Stimulated activated naive CD8-positive, alpha-beta T cell treated with anti-CD3 and anti-CD28 coated beads, Interleukin-15, amount 100 ng/mL, for 72 hours (primary cell): ENCODE measurements at regions not wholly inside any gene's neighbourhood (a gene's known extent, or its start where the extent isn't known, plus 50 kb on each side); places are given as distances from the start of the nearest gene placed in this dataset.
"Not testable (repeated sequence)": the region's sequence is repeated elsewhere in the genome, so short reads cannot be mapped to it uniquely, and the experiment has no call there.

ENCODE experiments used
- ATAC-seq: fragments of 150-1000 bp; cut with Tn5 transposase; 2 replicates; pipeline ENCODE4 v1.10.0; 2021; ENCODE audit warnings: mild to moderate bottlenecking, moderate library complexity
- DNase-seq, 2 donors: peaks; one replicate each; pipeline ENCODE4 v3.0.0; 2021 to 2022
- H3K27ac Mint-ChIP-seq, 2 donors: one replicate each; pipeline ENCODE4 v1.8.0; 2022; ENCODE audit warnings: mild to moderate bottlenecking in 2 of 2, mixed read lengths in 2 of 2, moderate library complexity in 2 of 2
- H3K27me3 Mint-ChIP-seq: one replicate; pipeline ENCODE4 v1.8.0; 2022; ENCODE audit warnings: mixed read lengths
- H3K4me1 Mint-ChIP-seq: one replicate; pipeline ENCODE4 v1.8.0; 2022; ENCODE audit warnings: mild to moderate bottlenecking, mixed read lengths
- H3K4me3 Mint-ChIP-seq, 2 donors: one replicate each; pipeline ENCODE4 v1.8.0; 2022; ENCODE audit warnings: mild to moderate bottlenecking in 2 of 2, mixed read lengths in 2 of 2, moderate library complexity in 1 of 2
- H3K9me3 Mint-ChIP-seq, 2 donors: one replicate each; pipeline ENCODE4 v1.8.0; 2022; ENCODE audit warnings: mixed read lengths in 2 of 2

- Mint-ChIP-seq H3K4me3 (no peak overlapping the region), H3K9me3 (no peaks in the 10 kb centered on the region), H3K4me1 (peaks cover 3% of the 10 kb centered on the region), H3K27me3 (no peaks in the 10 kb centered on the region), H3K27ac (no peak overlapping the region)
- no peak for ATAC-seq
- no peak for DNase-seq
These were observed 165.0 kb upstream of the HMHB1 start for GRCh38 chr5:143646961-143647360.

- Mint-ChIP-seq H3K27ac (no peak overlapping the region), H3K4me1 (no peaks in the 10 kb centered on the region), H3K9me3 (no peaks in the 10 kb centered on the region), H3K27me3 (no peaks in the 10 kb centered on the region), H3K4me3 (no peak overlapping the region)
- ATAC-seq (no peak), DNase-seq (no peak)
These were observed 166.6 kb upstream of the HMHB1 start for GRCh38 chr5:143645356-143645755.

- no peak overlapping the region for H3K4me3 Mint-ChIP-seq
- H3K27me3 Mint-ChIP-seq = no peaks in the 10 kb centered on the region
- ATAC-seq (no peak), DNase-seq (no peak)
- H3K9me3 Mint-ChIP-seq = no peaks in the 10 kb centered on the region
- H3K27ac Mint-ChIP-seq = no peak overlapping the region
- H3K4me1 Mint-ChIP-seq = no peaks in the 10 kb centered on the region
These were observed 167.2 kb upstream of the HMHB1 start for GRCh38 chr5:143644727-143645126.

GRCh38 chr5:143642791-143643190 lies 169.2 kb upstream of the HMHB1 start:
- Mint-ChIP-seq H3K4me1 (no peaks in the 10 kb centered on the region), H3K27ac (no peak overlapping the region), H3K9me3 (no peaks in the 10 kb centered on the region), H3K27me3 (no peaks in the 10 kb centered on the region), H3K4me3 (no peak overlapping the region)
- DNase-seq = no peak
- no peak for ATAC-seq

- Mint-ChIP-seq H3K9me3 (no peaks in the 10 kb centered on the region), H3K27ac (no peak overlapping the region), H3K4me3 (no peak overlapping the region), H3K4me1 (no peaks in the 10 kb centered on the region), H3K27me3 (no peaks in the 10 kb centered on the region)
- ATAC-seq (no peak), DNase-seq (no peak)
These were observed 170.2 kb upstream of the HMHB1 start for GRCh38 chr5:143641549-143642355.

- no peak for DNase-seq
- Mint-ChIP-seq H3K27me3 (no peaks in the 10 kb centered on the region), H3K27ac (no peak overlapping the region), H3K4me3 (no peak overlapping the region), H3K9me3 (no peaks in the 10 kb centered on the region), H3K4me1 (no peaks in the 10 kb centered on the region)
- no peak for ATAC-seq
These were observed 173.3 kb upstream of the HMHB1 start for GRCh38 chr5:143638654-143639053.

- DNase-seq (no peak), ATAC-seq (no peak)
- H3K27me3 Mint-ChIP-seq = no peaks in the 10 kb centered on the region
- no peak overlapping the region for H3K4me3 Mint-ChIP-seq
- no peak overlapping the region for H3K27ac Mint-ChIP-seq
- no peaks in the 10 kb centered on the region for H3K9me3 Mint-ChIP-seq
- no peaks in the 10 kb centered on the region for H3K4me1 Mint-ChIP-seq
These were observed 174.9 kb upstream of the HMHB1 start for GRCh38 chr5:143636931-143637528.

GRCh38 chr5:143635888-143636287 lies 176.1 kb upstream of the HMHB1 start:
- no peak for ATAC-seq
- no peak for DNase-seq
- Mint-ChIP-seq H3K27ac (no peak overlapping the region), H3K4me3 (no peak overlapping the region), H3K27me3 (no peaks in the 10 kb centered on the region), H3K4me1 (no peaks in the 10 kb centered on the region), H3K9me3 (no peaks in the 10 kb centered on the region)

- DNase-seq (no peak), ATAC-seq (no peak)
- Mint-ChIP-seq H3K27ac (no peak overlapping the region), H3K4me3 (no peak overlapping the region), H3K27me3 (no peaks in the 10 kb centered on the region), H3K9me3 (no peaks in the 10 kb centered on the region), H3K4me1 (no peaks in the 10 kb centered on the region)
These were observed 176.7 kb upstream of the HMHB1 start for GRCh38 chr5:143635146-143635752.

GRCh38 chr5:143634689-143635088 lies 177.3 kb upstream of the HMHB1 start:
- ATAC-seq (no peak), DNase-seq (no peak)
- H3K27ac Mint-ChIP-seq = no peak overlapping the region
- H3K9me3 Mint-ChIP-seq = no peaks in the 10 kb centered on the region
- no peaks in the 10 kb centered on the region for H3K4me1 Mint-ChIP-seq
- no peaks in the 10 kb centered on the region for H3K27me3 Mint-ChIP-seq
- H3K4me3 Mint-ChIP-seq = no peak overlapping the region

GRCh38 chr5:143629871-143630659 lies 181.9 kb upstream of the HMHB1 start:
- DNase-seq (no peak), ATAC-seq (no peak)
- Mint-ChIP-seq H3K4me3 (no peak overlapping the region), H3K4me1 (no peaks in the 10 kb centered on the region), H3K9me3 (no peaks in the 10 kb centered on the region), H3K27ac (no peak overlapping the region), H3K27me3 (no peaks in the 10 kb centered on the region)

GRCh38 chr5:143625048-143625447 lies 186.9 kb upstream of the HMHB1 start:
- H3K4me1 Mint-ChIP-seq, H3K27me3 Mint-ChIP-seq, DNase-seq, H3K27ac Mint-ChIP-seq, ATAC-seq, H3K4me3 Mint-ChIP-seq, H3K9me3 Mint-ChIP-seq: not testable (repeated sequence)

GRCh38 chr5:143624465-143624864 lies 187.5 kb upstream of the HMHB1 start:
- no peak overlapping the region for H3K4me3 Mint-ChIP-seq
- no peak for DNase-seq
- no peaks in the 10 kb centered on the region for H3K27me3 Mint-ChIP-seq
- ATAC-seq = no peak
- no peaks in the 10 kb centered on the region for H3K4me1 Mint-ChIP-seq
- no peaks in the 10 kb centered on the region for H3K9me3 Mint-ChIP-seq
- H3K27ac Mint-ChIP-seq = no peak overlapping the region

GRCh38 chr5:143619040-143619439 lies 192.9 kb upstream of the HMHB1 start:
- no peak overlapping the region for H3K27ac Mint-ChIP-seq
- H3K4me3 Mint-ChIP-seq = no peak overlapping the region
- ATAC-seq = no peak
- peaks cover 7 to 11% of the 10 kb centered on the region in 2 donors for H3K9me3 Mint-ChIP-seq
- H3K27me3 Mint-ChIP-seq = peaks cover 7% of the 10 kb centered on the region
- DNase-seq = no peak
- H3K4me1 Mint-ChIP-seq = no peaks in the 10 kb centered on the region

GRCh38 chr5:143618141-143618540 lies 193.8 kb upstream of the HMHB1 start:
- Mint-ChIP-seq H3K4me3 (no peak overlapping the region), H3K27ac (no peak overlapping the region), H3K9me3 (peaks cover 8 to 13% of the 10 kb centered on the region in 2 donors), H3K4me1 (no peaks in the 10 kb centered on the region), H3K27me3 (peaks cover 8% of the 10 kb centered on the region)
- DNase-seq = no peak
- no peak for ATAC-seq

- ATAC-seq = no peak
- Mint-ChIP-seq H3K4me3 (no peak overlapping the region), H3K9me3 (peaks cover 8 to 15% of the 10 kb centered on the region in 2 donors), H3K4me1 (no peaks in the 10 kb centered on the region), H3K27ac (no peak overlapping the region), H3K27me3 (peaks cover 19% of the 10 kb centered on the region)
- no peak for DNase-seq
These were observed 197.1 kb upstream of the HMHB1 start for GRCh38 chr5:143614831-143615230.
